ENCODE measurements at regions not wholly inside any gene's neighbourhood (a gene's known extent, or its start where the extent isn't known, plus 50 kb on each side); places are given as distances from the start of the nearest gene placed in this dataset.

DNA sequence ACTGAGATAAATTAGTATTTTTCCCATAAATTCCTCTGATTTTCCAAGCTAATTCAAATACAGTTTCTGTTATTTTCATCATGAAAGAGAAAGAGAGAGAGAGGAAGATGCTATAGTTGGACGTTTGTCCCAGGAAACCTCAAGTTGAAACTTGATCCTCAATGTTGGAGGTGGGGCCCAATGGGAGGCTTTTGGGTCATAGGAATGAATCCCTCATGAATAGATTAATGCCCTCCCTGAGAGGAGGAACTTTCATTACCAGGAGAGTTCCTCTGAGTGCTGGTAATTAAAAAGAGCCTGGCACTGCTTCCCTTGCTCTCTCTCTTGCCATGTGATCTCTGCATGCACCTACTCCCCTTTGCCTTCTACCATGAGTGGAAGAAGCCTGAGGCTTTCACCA, 189.9 kb upstream of the SMC2 start (continued):
- TF ChIP-seq JUNB (IDR thresholded peaks at IDR 0.05; ENCODE audit: unreplicated experiment) (no peak), EZH2phosphoT487 (IDR thresholded peaks at IDR 0.05; ENCODE audit: unreplicated experiment) (no peak), ZNF114 (CRISPR knock-in tag; IDR thresholded peaks at IDR 0.05) (no peak)

GRCh38 chr9:103913899-103914298, 180.2 kb upstream of the SMC2 start:
- no peaks in the 10 kb centered on the region for H3K27me3 ChIP-seq (ENCODE audit: insufficient read depth)
- H3K36me3 Mint-ChIP-seq (ENCODE audit: low read depth): peaks cover 11% of the 10 kb centered on the region; the same call in 2 of the 3 replicates
- H3K9me3 Mint-ChIP-seq: peaks cover 82% of the 10 kb centered on the region
- no peaks in the 10 kb centered on the region for H3K4me1 ChIP-seq (ENCODE audit: insufficient read depth)
- H3K27me3 Mint-ChIP-seq (ENCODE audit: insufficient read depth, low read depth, poor library complexity): peaks cover 2% of the 10 kb centered on the region
- H3K4me3 Mint-ChIP-seq: no peak overlapping the region
- ATAC-seq: no peak
- no peak overlapping the region for H3K27ac Mint-ChIP-seq
- H3F3A ChIP-seq (replicated peaks; ENCODE audit: low read depth): no peaks in the 10 kb centered on the region
- no peaks in the 10 kb centered on the region for H3K9me2 ChIP-seq (ENCODE audit: insufficient read depth)
- no peaks in the 10 kb centered on the region for H3K79me2 ChIP-seq (replicated peaks; ENCODE audit: insufficient read depth)
- DNase-seq (ENCODE audit: low spot score): no peak
- no peaks in the 10 kb centered on the region for H3K4me1 Mint-ChIP-seq
- no peak overlapping the region for H3K4me2 ChIP-seq
- H3K4me3 ChIP-seq: no peak overlapping the region
- no peak overlapping the region for H2AFZ ChIP-seq
- no peaks in the 10 kb centered on the region for H4K20me1 ChIP-seq (replicated peaks; ENCODE audit: insufficient read depth)
- TF ChIP-seq ETS1 (IDR thresholded peaks at IDR 0.05) (no peak), CREB1 (CRISPR knock-in tag; IDR thresholded peaks at IDR 0.05; ENCODE audit: low read depth) (no peak), EZH2phosphoT487 (IDR thresholded peaks at IDR 0.05; ENCODE audit: unreplicated experiment) (no peak), ZNF331 (CRISPR knock-in tag; IDR thresholded peaks at IDR 0.05; ENCODE audit: low read depth) (no peak), CTCF (conservative IDR thresholded peaks at IDR 0.05; ENCODE audit: low read depth in 2 of 2) (no peak), JUNB (IDR thresholded peaks at IDR 0.05; ENCODE audit: unreplicated experiment) (no peak), REST (IDR thresholded peaks at IDR 0.05; ENCODE audit: unreplicated experiment) (no peak)
- H3K36me3 ChIP-seq (ENCODE audit: insufficient read depth): no peaks in the 10 kb centered on the region
- no peak overlapping the region for H3K27ac ChIP-seq (ENCODE audit: low read depth)
